Gastroesophageal sphincter (tissue), 4 donors: ENCODE measurements at regions not wholly inside any gene's neighbourhood (a gene's known extent, or its start where the extent isn't known, plus 50 kb on each side); places are given as distances from the start of the nearest gene placed in this dataset.

ENCODE experiments used
- ATAC-seq: fragments of 150-250 bp; one replicate; pipeline ENCODE4 v1.9.1; 2016; ENCODE audit warnings: mild to moderate bottlenecking, moderate library complexity
- H3K27ac ChIP-seq, 4 donors: fragments of 200-600 bp; sonication (generic) in 3 of 4; 1 replicate in 3 of 4; 2 replicates in 1 of 4; pipeline ENCODE4 v1.5.1; 2016 to 2019
- H3K27me3 ChIP-seq: fragments of 200-600 bp; sonication (generic); one replicate; pipeline ENCODE4 v1.5.1; 2019
- H3K36me3 ChIP-seq, 2 donors: fragments of 200-600 bp; sonication (generic); one replicate each; pipeline ENCODE4 v1.5.1; 2019; ENCODE audit warnings: control low read depth in 1 of 2
- H3K4me1 ChIP-seq, 3 donors: fragments of 200-600 bp; sonication (generic); 1 replicate in 2 of 3; 2 replicates in 1 of 3; pipeline ENCODE4 v1.5.1; 2016 to 2019; ENCODE audit warnings: control low read depth in 2 of 3
- H3K4me3 ChIP-seq, 2 donors: fragments of 200-600 bp; sonication (generic); one replicate each; pipeline ENCODE4 v1.5.1; 2019; ENCODE audit warnings: mild to moderate bottlenecking in 1 of 2, moderate library complexity in 1 of 2
- H3K9me3 ChIP-seq, 3 donors: fragments of 200-600 bp; sonication (generic); one replicate each; pipeline ENCODE4 v1.5.1; 2017 to 2019; ENCODE audit warnings: control low read depth in 2 of 3
- EP300 ChIP-seq: sonication (generic); formaldehyde crosslinking; IDR thresholded peaks from one replicate; pipeline ENCODE4 v1.6.1; 2017; ENCODE audit warnings: antibody characterized with exemption, mild to moderate bottlenecking
- POLR2A ChIP-seq, 2 donors: fragments of 450-650 bp; IDR thresholded peaks; one replicate each; pipeline ENCODE4 v1.6.1; 2017; ENCODE audit warnings: antibody characterized with exemption in 2 of 2, mild to moderate bottlenecking in 2 of 2, moderate library complexity in 1 of 2
- POLR2AphosphoS5 ChIP-seq: sonication (generic); formaldehyde crosslinking; IDR thresholded peaks from one replicate; pipeline ENCODE4 v1.6.1; 2017; ENCODE audit warnings: antibody characterized with exemption
- WGBS, 2 donors: methylation state at CpG; one replicate each; pipeline ENCODE4 v1.1.5; 2018; ENCODE audit warnings: low coverage in 1 of 2; 5-methylcytosine and 5-hydroxymethylcytosine counted together
- TF ChIP-seq, protein P1 (sequence below), 4 experiments: fragments of 200-600 bp in 2 of 4; fragments of 450-650 bp in 2 of 4; sonication (generic) in 1 of 4; IDR thresholded peaks; one replicate each; pipeline ENCODE4 v1.5.1; 2017 to 2019; ENCODE audit warnings: antibody characterized with exemption in 4 of 4, mild to moderate bottlenecking in 2 of 4, moderate library complexity in 2 of 4

DNA sequence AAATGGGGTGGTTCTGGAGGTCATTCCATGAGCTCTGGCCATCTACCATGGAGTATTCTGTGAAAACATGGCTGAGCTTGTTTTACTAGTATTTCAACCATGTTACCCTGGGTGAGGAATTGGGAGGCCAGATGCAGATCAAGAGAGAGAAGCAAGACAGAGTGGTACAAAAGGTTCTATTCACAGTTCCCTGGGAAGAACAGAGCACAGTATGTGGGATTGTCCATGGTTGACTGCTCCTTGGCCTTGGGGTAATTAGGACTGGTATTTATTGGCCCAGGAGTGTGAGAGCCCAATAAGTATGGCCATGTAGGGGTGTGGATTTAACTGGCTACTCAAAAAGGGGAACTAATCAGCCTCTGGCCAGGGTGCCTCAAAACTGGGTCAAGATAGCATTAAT, 239.7 kb upstream of the GATB start:
- no peak for TF ChIP-seq EP300
- TF ChIP-seq POLR2A (IDR thresholded peaks at IDR 0.05), result no peak
- TF ChIP-seq, protein P1, sequence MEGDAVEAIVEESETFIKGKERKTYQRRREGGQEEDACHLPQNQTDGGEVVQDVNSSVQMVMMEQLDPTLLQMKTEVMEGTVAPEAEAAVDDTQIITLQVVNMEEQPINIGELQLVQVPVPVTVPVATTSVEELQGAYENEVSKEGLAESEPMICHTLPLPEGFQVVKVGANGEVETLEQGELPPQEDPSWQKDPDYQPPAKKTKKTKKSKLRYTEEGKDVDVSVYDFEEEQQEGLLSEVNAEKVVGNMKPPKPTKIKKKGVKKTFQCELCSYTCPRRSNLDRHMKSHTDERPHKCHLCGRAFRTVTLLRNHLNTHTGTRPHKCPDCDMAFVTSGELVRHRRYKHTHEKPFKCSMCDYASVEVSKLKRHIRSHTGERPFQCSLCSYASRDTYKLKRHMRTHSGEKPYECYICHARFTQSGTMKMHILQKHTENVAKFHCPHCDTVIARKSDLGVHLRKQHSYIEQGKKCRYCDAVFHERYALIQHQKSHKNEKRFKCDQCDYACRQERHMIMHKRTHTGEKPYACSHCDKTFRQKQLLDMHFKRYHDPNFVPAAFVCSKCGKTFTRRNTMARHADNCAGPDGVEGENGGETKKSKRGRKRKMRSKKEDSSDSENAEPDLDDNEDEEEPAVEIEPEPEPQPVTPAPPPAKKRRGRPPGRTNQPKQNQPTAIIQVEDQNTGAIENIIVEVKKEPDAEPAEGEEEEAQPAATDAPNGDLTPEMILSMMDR (IDR thresholded peaks at IDR 0.05), result no peak
- TF ChIP-seq POLR2AphosphoS5, result no peak
- Histone ChIP-seq H3K27ac (no peak overlapping the region), H3K4me1 (no peaks in the 10 kb centered on the region), H3K36me3 (no peaks in the 10 kb centered on the region), H3K9me3 (no peaks in the 10 kb centered on the region), H3K4me3 (no peak overlapping the region), H3K27me3 (no peaks in the 10 kb centered on the region)
- ATAC-seq, result no peak

DNA sequence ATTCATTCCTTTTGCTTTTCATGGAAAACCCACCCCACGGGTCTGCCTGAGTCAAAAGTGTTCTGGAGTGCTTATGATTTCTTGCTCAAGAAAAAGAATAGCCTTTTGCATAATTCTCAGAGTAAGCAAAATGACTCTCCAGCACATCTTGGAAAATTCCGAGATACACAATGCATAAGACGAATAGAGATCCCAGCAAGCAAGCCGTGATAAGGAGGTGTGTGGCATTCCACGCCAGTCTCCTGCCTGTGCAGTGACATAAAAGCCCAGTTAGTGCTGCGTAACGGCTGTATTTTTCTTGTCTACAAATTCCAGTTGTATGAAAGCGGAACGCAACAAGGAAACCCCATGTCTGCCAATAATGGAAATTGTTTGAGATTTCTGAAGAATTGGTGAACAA, 237.9 kb upstream of the GATB start:
- H3K9me3 ChIP-seq, result no peaks in the 10 kb centered on the region
- no peak for ATAC-seq
- no peak overlapping the region for H3K4me3 ChIP-seq
- no peaks in the 10 kb centered on the region for H3K36me3 ChIP-seq
- no peak overlapping the region for H3K27ac ChIP-seq
- 73 to 92% methylated on average over 2 to 9 of the region's 9 CpGs for WGBS, 2 donors
- H3K4me1 ChIP-seq, result no peaks in the 10 kb centered on the region
- TF ChIP-seq POLR2A (IDR thresholded peaks at IDR 0.05) (no peak), EP300 (no peak), POLR2AphosphoS5 (no peak)
- TF ChIP-seq, protein P1 (IDR thresholded peaks at IDR 0.05), result no peak
- no peaks in the 10 kb centered on the region for H3K27me3 ChIP-seq

- no peak for ATAC-seq
- TF ChIP-seq, protein P1 (IDR thresholded peaks at IDR 0.05), result no peak
- TF ChIP-seq POLR2A (IDR thresholded peaks at IDR 0.05) (no peak), POLR2AphosphoS5 (no peak), EP300 (no peak)
- Histone ChIP-seq H3K27me3 (no peaks in the 10 kb centered on the region), H3K4me1 (peaks cover 0 to 6% (median 0%) of the 10 kb centered on the region in 3 donors), H3K36me3 (no peaks in the 10 kb centered on the region), H3K4me3 (no peak overlapping the region), H3K9me3 (no peaks in the 10 kb centered on the region), H3K27ac (no peak overlapping the region)
- 100% methylated on average over 1 of the region's 2 CpGs; no CpG with 5 or more reads in 1 of the 2 donors for WGBS, 2 donors
Measured at GRCh38 chr4:151997461-151997860, 236.7 kb upstream of the GATB start.

- no peak for TF ChIP-seq POLR2A (IDR thresholded peaks at IDR 0.05)
- H3K36me3 ChIP-seq, result no peaks in the 10 kb centered on the region
- no peak for ATAC-seq
- H3K27ac ChIP-seq, result no peak overlapping the region
- no peak overlapping the region for H3K4me3 ChIP-seq
- H3K27me3 ChIP-seq, result no peaks in the 10 kb centered on the region
- H3K4me1 ChIP-seq, result peaks cover 0 to 32% (median 0%) of the 10 kb centered on the region in 3 donors
- no peaks in the 10 kb centered on the region for H3K9me3 ChIP-seq
- WGBS, 2 donors, result 82 to 83% methylated on average over 2 to 3 of the region's 3 CpGs
Measured at GRCh38 chr4:151994429-151994828, 233.6 kb upstream of the GATB start.

DNA sequence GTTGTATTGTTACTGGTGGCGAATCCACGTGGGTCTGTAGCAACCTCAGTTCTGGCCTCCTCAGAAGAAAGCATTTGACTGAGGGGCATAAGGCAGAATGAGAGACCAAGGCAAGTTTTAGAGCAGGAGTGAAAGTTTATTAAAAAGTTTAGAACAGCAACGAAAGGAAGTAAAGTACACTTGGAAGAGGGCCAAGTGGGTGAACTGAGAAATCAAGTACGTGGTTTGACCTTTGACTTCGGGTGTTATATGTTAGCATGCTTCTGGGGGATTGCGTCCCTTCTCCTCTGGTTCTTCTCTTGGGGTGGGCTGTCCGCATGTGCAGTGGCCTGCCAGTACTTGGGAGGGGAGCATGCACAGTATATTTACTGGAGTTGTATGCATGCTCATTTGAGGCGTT, 232.7 kb upstream of the GATB start:
- TF ChIP-seq POLR2A (IDR thresholded peaks at IDR 0.05) (no peak), POLR2AphosphoS5 (no peak), EP300 (no peak)
- TF ChIP-seq, protein P1 (IDR thresholded peaks at IDR 0.05), result no peak
- ATAC-seq, result no peak
- Histone ChIP-seq H3K27ac (no peak overlapping the region), H3K4me1 (peaks cover 0 to 32% (median 0%) of the 10 kb centered on the region in 3 donors), H3K9me3 (no peaks in the 10 kb centered on the region), H3K27me3 (no peaks in the 10 kb centered on the region), H3K4me3 (no peak overlapping the region), H3K36me3 (no peaks in the 10 kb centered on the region)
- 75 to 100% methylated on average over 1 to 8 of the region's 8 CpGs for WGBS, 2 donors
